Activated CD8-positive, alpha-beta T cell treated with anti-CD3 and anti-CD28 coated beads for 36 hours (primary cell): ENCODE measurements at regions not wholly inside any gene's neighbourhood (a gene's known extent, or its start where the extent isn't known, plus 50 kb on each side); places are given as distances from the start of the nearest gene placed in this dataset.

Source experiments
- ATAC-seq: fragments of 200-7000 bp; cut with Tn5 transposase; one replicate; pipeline ENCODE4 v1.10.0; 2021; ENCODE audit warnings: mild to moderate bottlenecking, moderate library complexity
- CTCF ChIA-PET: fragments of 350-600 bp; sonication (Branson Sonifier 250); formaldehyde crosslinking; loops from one replicate; lab custom pipeline; 2021; ENCODE audit warnings: antibody characterized with exemption; lab: Charles Lee
- POLR2A ChIA-PET: fragments of 350-600 bp; sonication (Branson Sonifier 250); formaldehyde crosslinking; loops from one replicate; lab custom pipeline; 2021; ENCODE audit warnings: antibody characterized with exemption; lab: Charles Lee
- DNase-seq: peaks from one replicate; pipeline ENCODE4 v3.0.0-alpha.2; 2020
- H3K27ac Mint-ChIP-seq: one replicate; pipeline ENCODE4 v1.8.0; 2021; ENCODE audit warnings: mild to moderate bottlenecking, mixed read lengths
- H3K27me3 Mint-ChIP-seq: one replicate; pipeline ENCODE4 v1.8.0; 2021; ENCODE audit warnings: mixed read lengths
- H3K36me3 Mint-ChIP-seq: one replicate; pipeline ENCODE4 v1.8.0; 2021; ENCODE audit warnings: low read depth, mixed read lengths
- H3K4me1 Mint-ChIP-seq: one replicate; pipeline ENCODE4 v1.8.0; 2021; ENCODE audit warnings: low read depth, mixed read lengths
- H3K4me3 Mint-ChIP-seq: one replicate; pipeline ENCODE4 v1.8.0; 2021; ENCODE audit warnings: mild to moderate bottlenecking, moderate library complexity, mixed read lengths
- H3K9me3 Mint-ChIP-seq: one replicate; pipeline ENCODE4 v1.8.0; 2021; ENCODE audit warnings: mixed read lengths
- CTCF ChIP-seq: fragments of 200-600 bp; IDR thresholded peaks from one replicate; pipeline ENCODE4 v1.8.0; 2022; ENCODE audit warnings: antibody characterized with exemption, mild to moderate bottlenecking
- intact Hi-C: fragments of 100-400 bp; cut with micrococcal nuclease; formaldehyde crosslinking; loops from one replicate; pipeline ENCODE4 v1.10.0; 2022

- TF ChIP-seq CTCF, result no peak
- ChIA-PET POLR2A (interaction anchor here (0.7 kb wide), 2 partner anchors 76 to 541 kb away, joined by 3 read pairs; no protein-coding TSS in a partner anchor), CTCF (interaction anchor here (0.6 to 3.3 kb wide), 7 partner anchors 9 to 574 kb away, joined by 3 to 32 read pairs (median 5); partner anchors contain the start of gene NRBF2)
- peak; percentile 51 for DNase-seq
- H3K9me3 Mint-ChIP-seq, result no peaks in the 10 kb centered on the region
- no peaks in the 10 kb centered on the region for H3K27me3 Mint-ChIP-seq
- peaks cover 37% of the 10 kb centered on the region for H3K4me1 Mint-ChIP-seq
- peak; percentile 94 for ATAC-seq
- peak overlapping the region; percentile 48 for H3K27ac Mint-ChIP-seq
- no peak overlapping the region for H3K4me3 Mint-ChIP-seq
- H3K36me3 Mint-ChIP-seq, result no peaks in the 10 kb centered on the region
- intact Hi-C loops, result no loop called here
Observed at GRCh38 chr10:63707254-63707910, 186.2 kb downstream of the REEP3 start.

DNA sequence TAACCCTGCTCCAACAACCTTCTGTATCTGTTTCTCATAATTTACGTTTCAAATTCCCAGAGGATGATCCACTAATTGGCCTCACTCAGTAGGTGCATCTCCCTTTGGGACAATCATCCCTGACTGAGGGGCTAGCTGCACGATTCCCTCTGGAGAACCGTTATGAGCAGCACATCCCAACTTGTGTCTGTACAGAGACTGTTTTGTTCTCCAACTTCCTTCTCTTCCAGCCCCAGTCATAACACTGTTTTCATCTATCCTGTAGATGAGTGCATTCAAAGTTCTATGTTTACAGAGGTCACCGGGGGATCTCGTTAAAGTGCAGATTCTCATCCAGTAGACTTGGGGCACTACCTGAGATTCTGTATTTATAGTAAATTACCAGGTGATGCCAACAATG lies 187.2 kb downstream of the REEP3 start:
- intact Hi-C loops, result no loop called here
- Mint-ChIP-seq H3K4me1 (peaks cover 39% of the 10 kb centered on the region), H3K27ac (no peak overlapping the region), H3K27me3 (no peaks in the 10 kb centered on the region), H3K9me3 (no peaks in the 10 kb centered on the region), H3K36me3 (no peaks in the 10 kb centered on the region), H3K4me3 (no peak overlapping the region)
- ChIA-PET CTCF (interaction anchor here (2.5 to 3.3 kb wide), 2 partner anchors 11 to 79 kb away, joined by 13 to 32 read pairs; no protein-coding TSS in a partner anchor), POLR2A (interaction anchor here (0.5 to 0.6 kb wide), 2 partner anchors 92 to 463 kb away, joined by 3 read pairs; no protein-coding TSS in a partner anchor)
- no peak for TF ChIP-seq CTCF
- ATAC-seq (no peak), DNase-seq (no peak)

GRCh38 chr10:63710703-63711102 lies 189.5 kb downstream of the REEP3 start:
- ATAC-seq (no peak), DNase-seq (no peak)
- Mint-ChIP-seq H3K27ac (no peak overlapping the region), H3K27me3 (no peaks in the 10 kb centered on the region), H3K9me3 (no peaks in the 10 kb centered on the region), H3K4me1 (peaks cover 34% of the 10 kb centered on the region), H3K36me3 (no peaks in the 10 kb centered on the region), H3K4me3 (no peak overlapping the region)
- intact Hi-C loops, result no loop called here
- CTCF ChIA-PET, result interaction anchor here (0.7 to 2.1 kb wide), 3 partner anchors 10 to 553 kb away, joined by 3 to 14 read pairs (median 5); no protein-coding TSS in a partner anchor
- TF ChIP-seq CTCF, result no peak
- POLR2A ChIA-PET, result no interaction called here

DNA sequence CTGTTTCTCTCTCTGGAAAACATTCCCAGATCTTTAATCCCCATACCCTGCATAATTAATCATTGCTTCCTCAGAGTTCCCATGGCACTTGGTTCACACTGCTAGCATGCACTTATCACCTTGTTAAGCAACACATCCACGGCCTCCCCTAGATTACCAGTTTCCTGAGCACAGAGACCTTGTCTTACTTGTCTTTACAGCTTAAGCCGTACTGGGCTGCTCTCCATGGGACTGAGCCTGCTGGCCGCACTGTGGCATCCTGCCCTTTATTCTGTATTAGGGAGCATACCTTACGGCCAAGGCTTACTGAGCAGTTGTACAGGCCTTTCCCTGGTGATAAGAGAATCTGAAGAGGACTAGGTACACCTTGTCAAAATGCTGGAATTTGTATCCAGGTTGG lies 190.2 kb downstream of the REEP3 start:
- intact Hi-C loops, result no loop called here
- TF ChIP-seq CTCF, result no peak
- H3K4me1 Mint-ChIP-seq, result peaks cover 40% of the 10 kb centered on the region
- DNase-seq, result no peak
- no peak for ATAC-seq
- ChIA-PET POLR2A (no interaction called here), CTCF (interaction anchor here (0.7 to 3.2 kb wide), 4 partner anchors 9 to 553 kb away, joined by 3 to 19 read pairs (median 10); no protein-coding TSS in a partner anchor)
- H3K27ac Mint-ChIP-seq, result no peak overlapping the region
- H3K4me3 Mint-ChIP-seq, result no peak overlapping the region
- H3K27me3 Mint-ChIP-seq, result no peaks in the 10 kb centered on the region
- H3K9me3 Mint-ChIP-seq, result no peaks in the 10 kb centered on the region
- no peaks in the 10 kb centered on the region for H3K36me3 Mint-ChIP-seq
